CD4-positive, alpha-beta memory T cell (primary cell): ENCODE measurements at regions not wholly inside any gene's neighbourhood (a gene's known extent, or its start where the extent isn't known, plus 50 kb on each side); places are given as distances from the start of the nearest gene placed in this dataset.

Experiments used
- CTCF ChIA-PET: fragments of 350-600 bp; sonication (Branson Sonifier 250); formaldehyde crosslinking; loops from one replicate; lab custom pipeline; 2021; ENCODE audit warnings: inconsistent platforms; ENCODE audit not compliant: partially characterized antibody; lab: Charles Lee
- POLR2A ChIA-PET: fragments of 350-600 bp; sonication (Branson Sonifier 250); formaldehyde crosslinking; loops from one replicate; lab custom pipeline; 2021; ENCODE audit not compliant: partially characterized antibody; lab: Charles Lee
- DNase-seq, 5 donors: peaks; one replicate each; pipeline versions ENCODE4 v3.0.0 to v3.0.0-alpha.2; 2020 to 2022; ENCODE audit warnings: mixed read lengths in 1 of 5
- H3K27ac ChIP-seq: one replicate; pipeline ENCODE4 v1.7.0; 2013; ENCODE audit warnings: low read depth, low read length
- H3K27me3 ChIP-seq: 2 replicates; pipeline ENCODE4 v1.7.0; 2013; ENCODE audit warnings: mild to moderate bottlenecking, low read length, moderate library complexity; ENCODE audit not compliant: insufficient read depth
- H3K36me3 ChIP-seq: 2 replicates; pipeline ENCODE4 v1.7.0; 2013; ENCODE audit warnings: mild to moderate bottlenecking, low read length, moderate library complexity; ENCODE audit not compliant: insufficient read depth
- H3K4me1 ChIP-seq: 2 replicates; pipeline ENCODE4 v1.7.0; 2013; ENCODE audit warnings: mild to moderate bottlenecking, low read length, moderate library complexity; ENCODE audit not compliant: insufficient read depth
- H3K4me3 ChIP-seq, 2 donors: one replicate each; pipeline ENCODE4 v1.7.0; 2013; ENCODE audit warnings: low read length in 2 of 2, mild to moderate bottlenecking in 1 of 2
- H3K9me3 ChIP-seq, 2 donors: one replicate each; pipeline ENCODE4 v1.7.0; 2013; ENCODE audit warnings: low read length in 2 of 2, control low read depth in 1 of 2; ENCODE audit not compliant: control insufficient read depth in 1 of 2
- H3K27ac Mint-ChIP-seq, 7 donors: one replicate each; pipeline ENCODE4 v1.8.0; 2020 to 2021; ENCODE audit warnings: mixed read lengths in 7 of 7, mild to moderate bottlenecking in 6 of 7, inconsistent platforms in 3 of 7, moderate library complexity in 3 of 7
- H3K27me3 Mint-ChIP-seq, 2 donors: one replicate each; pipeline ENCODE4 v1.8.0; 2020 to 2021; ENCODE audit warnings: mixed read lengths in 2 of 2
- H3K36me3 Mint-ChIP-seq, 2 donors: one replicate each; pipeline ENCODE4 v1.8.0; 2020 to 2021; ENCODE audit warnings: mixed read lengths in 2 of 2, inconsistent platforms in 1 of 2, mild to moderate bottlenecking in 1 of 2
- H3K4me1 Mint-ChIP-seq, 4 donors: one replicate each; pipeline ENCODE4 v1.8.0; 2020 to 2021; ENCODE audit warnings: mixed read lengths in 4 of 4, mild to moderate bottlenecking in 1 of 4
- H3K4me3 Mint-ChIP-seq, 8 donors: one replicate each; pipeline ENCODE4 v1.8.0; 2020 to 2021; ENCODE audit warnings: mixed read lengths in 8 of 8, mild to moderate bottlenecking in 7 of 8, moderate library complexity in 6 of 8, inconsistent platforms in 3 of 8
- H3K9me3 Mint-ChIP-seq, 8 donors: one replicate each; pipeline ENCODE4 v1.8.0; 2020 to 2021; ENCODE audit warnings: mixed read lengths in 8 of 8, mild to moderate bottlenecking in 5 of 8, inconsistent platforms in 3 of 8, moderate library complexity in 1 of 8
- intact Hi-C: fragments of 100-400 bp; cut with micrococcal nuclease; formaldehyde crosslinking; loops from one replicate; pipeline ENCODE4 v1.15.1; 2023

DNA sequence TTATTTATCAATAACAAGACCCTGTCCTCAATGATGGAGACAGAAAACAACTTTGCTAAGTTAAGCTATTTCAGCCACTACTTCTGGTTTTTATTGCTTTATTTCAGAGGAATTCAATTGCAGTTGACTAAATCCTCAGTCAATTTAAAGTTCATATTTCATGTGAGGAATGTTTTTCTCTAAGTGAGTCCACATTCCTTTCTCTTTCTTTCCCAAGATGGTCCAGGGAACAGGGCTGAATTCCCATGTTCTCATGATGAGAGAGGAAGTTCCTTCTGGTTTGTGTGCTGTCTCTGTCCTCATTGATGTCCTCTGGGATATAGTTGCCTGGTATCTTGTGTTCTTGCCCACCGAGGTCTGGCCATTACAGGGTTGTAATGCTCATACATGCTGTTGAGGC, 117.2 kb downstream of the SLIT2 start:
- Histone ChIP-seq H3K27me3 (no peaks in the 10 kb centered on the region), H3K4me1 (no peaks in the 10 kb centered on the region), H3K4me3 (no peak overlapping the region), H3K9me3 (no peaks in the 10 kb centered on the region), H3K27ac (no peak overlapping the region), H3K36me3 (no peaks in the 10 kb centered on the region)
- no peaks in the 10 kb centered on the region for H3K4me1 Mint-ChIP-seq
- peaks cover 0 to 2% of the 10 kb centered on the region in 2 donors for H3K27me3 Mint-ChIP-seq
- CTCF ChIA-PET: no interaction called here
- H3K9me3 Mint-ChIP-seq: peaks cover 0 to 2% (median 0%) of the 10 kb centered on the region in 8 donors
- no peak overlapping the region for H3K4me3 Mint-ChIP-seq
- no peaks in the 10 kb centered on the region for H3K36me3 Mint-ChIP-seq
- intact Hi-C loops: no loop called here
- no peak overlapping the region for H3K27ac Mint-ChIP-seq
- POLR2A ChIA-PET: no interaction called here
- DNase-seq: no peak

DNA sequence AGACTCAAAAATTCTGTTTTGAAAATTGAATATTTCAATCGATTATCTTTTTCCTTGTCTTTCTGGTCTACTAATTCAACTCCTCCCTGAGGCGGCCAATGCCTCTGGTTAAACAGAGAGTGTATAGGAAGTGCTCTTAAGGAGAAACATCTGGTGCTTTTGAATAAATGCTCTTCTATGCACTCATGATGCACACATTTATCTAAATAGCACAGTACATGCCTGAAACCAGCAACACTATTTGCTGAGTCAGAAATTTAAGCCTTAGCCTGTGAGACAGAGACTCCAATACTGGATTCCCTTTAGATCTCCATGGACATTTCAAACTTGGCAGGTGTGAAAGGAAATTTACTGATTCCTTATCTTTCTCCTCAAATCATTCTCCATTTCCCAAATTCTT, 118.6 kb downstream of the SLIT2 start:
- Mint-ChIP-seq H3K27ac (no peak overlapping the region), H3K9me3 (peaks cover 0 to 3% (median 0%) of the 10 kb centered on the region in 8 donors), H3K27me3 (peaks cover 0 to 2% of the 10 kb centered on the region in 2 donors), H3K36me3 (no peaks in the 10 kb centered on the region), H3K4me3 (no peak overlapping the region), H3K4me1 (no peaks in the 10 kb centered on the region)
- no peak for DNase-seq
- CTCF ChIA-PET: no interaction called here
- POLR2A ChIA-PET: no interaction called here
- H3K27me3 ChIP-seq: no peaks in the 10 kb centered on the region
- H3K4me1 ChIP-seq: no peaks in the 10 kb centered on the region
- H3K27ac ChIP-seq: no peak overlapping the region
- H3K4me3 ChIP-seq: no peak overlapping the region
- H3K36me3 ChIP-seq: no peaks in the 10 kb centered on the region
- no peaks in the 10 kb centered on the region for H3K9me3 ChIP-seq
- intact Hi-C loops: no loop called here

DNA sequence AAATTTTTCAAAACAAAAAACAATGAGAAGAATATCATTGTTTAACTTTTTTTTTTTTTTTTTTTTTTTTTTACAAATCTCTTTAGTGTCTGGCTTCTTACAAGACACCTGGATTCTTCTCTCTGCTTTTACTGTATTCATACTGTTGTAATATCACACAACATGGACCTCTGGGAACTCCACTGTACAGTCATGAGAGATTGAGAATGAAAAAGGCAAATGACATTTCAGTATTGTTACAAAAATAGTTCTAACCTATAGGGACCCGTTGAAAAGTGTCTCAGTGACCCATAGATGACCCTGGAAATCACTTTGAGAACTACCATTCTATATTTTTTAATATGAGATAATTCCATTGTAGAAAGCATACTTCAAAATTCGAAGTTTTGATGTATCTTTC, 124.4 kb downstream of the SLIT2 start:
- H3K27ac Mint-ChIP-seq: no peak overlapping the region
- DNase-seq: no peak
- CTCF ChIA-PET: no interaction called here

DNA sequence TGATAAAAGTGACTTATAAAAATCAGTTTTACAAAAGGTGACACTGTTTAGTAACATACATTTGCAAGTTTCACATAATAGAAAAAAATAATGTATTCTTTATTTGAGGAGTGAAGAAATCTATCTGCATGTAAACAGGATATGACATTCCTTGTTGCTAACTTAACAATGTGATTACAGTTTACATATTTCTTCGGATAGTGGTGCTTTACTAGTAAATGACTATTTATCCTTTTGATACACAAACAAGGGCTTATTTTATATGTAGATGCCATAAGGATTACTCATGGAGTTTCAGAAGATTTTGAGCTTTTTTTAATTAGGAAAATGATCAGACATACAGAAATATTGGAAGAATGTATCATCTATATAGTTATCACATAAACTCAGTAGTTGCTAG, 126.5 kb downstream of the SLIT2 start:
- no peak overlapping the region for H3K4me3 ChIP-seq
- no peaks in the 10 kb centered on the region for H3K4me1 ChIP-seq
- H3K9me3 ChIP-seq: no peaks in the 10 kb centered on the region
- Mint-ChIP-seq H3K9me3 (peaks cover 0 to 7% (median 0%) of the 10 kb centered on the region in 8 donors), H3K4me1 (no peaks in the 10 kb centered on the region), H3K27ac (no peak overlapping the region), H3K36me3 (no peaks in the 10 kb centered on the region), H3K27me3 (peaks cover 0 to 1% of the 10 kb centered on the region in 2 donors), H3K4me3 (no peak overlapping the region)
- H3K36me3 ChIP-seq: no peaks in the 10 kb centered on the region
- intact Hi-C loops: no loop called here
- no peaks in the 10 kb centered on the region for H3K27me3 ChIP-seq
- CTCF ChIA-PET: no interaction called here
- POLR2A ChIA-PET: no interaction called here
- H3K27ac ChIP-seq: no peak overlapping the region
- DNase-seq: no peak

More for the DNA sequence above, 124.4 kb downstream of the SLIT2 start:
- Histone ChIP-seq H3K9me3 (no peaks in the 10 kb centered on the region), H3K27ac (no peak overlapping the region), H3K36me3 (no peaks in the 10 kb centered on the region), H3K4me1 (no peaks in the 10 kb centered on the region), H3K4me3 (no peak overlapping the region), H3K27me3 (no peaks in the 10 kb centered on the region)
- POLR2A ChIA-PET: no interaction called here
- H3K4me1 Mint-ChIP-seq: no peaks in the 10 kb centered on the region
- H3K27me3 Mint-ChIP-seq: peaks cover 1 to 2% of the 10 kb centered on the region in 2 donors
- no peaks in the 10 kb centered on the region for H3K36me3 Mint-ChIP-seq
- intact Hi-C loops: no loop called here
- H3K4me3 Mint-ChIP-seq: no peak overlapping the region
- H3K9me3 Mint-ChIP-seq: peaks cover 0 to 7% (median under 1%) of the 10 kb centered on the region in 8 donors

DNA sequence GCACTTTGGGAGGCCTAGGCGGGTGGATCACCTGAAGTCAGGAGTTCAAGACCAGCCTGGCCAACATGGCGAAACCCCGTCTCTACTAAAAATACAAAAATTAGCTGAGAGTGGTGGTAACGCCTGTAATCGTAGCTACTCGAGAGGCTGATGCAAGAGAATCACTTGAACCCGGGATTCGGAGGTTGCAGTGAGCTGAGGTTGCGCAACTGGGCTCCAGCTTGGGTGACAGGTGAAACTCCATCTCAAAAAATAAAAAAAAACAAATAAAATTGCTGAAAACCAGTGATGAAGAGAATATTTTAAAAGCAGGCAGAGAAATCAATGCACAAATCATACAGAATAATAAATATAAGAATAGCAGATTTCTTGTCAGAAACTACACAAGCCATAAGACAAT, 129.3 kb downstream of the SLIT2 start:
- Histone ChIP-seq H3K27ac (no peak overlapping the region), H3K4me1 (no peaks in the 10 kb centered on the region), H3K27me3 (no peaks in the 10 kb centered on the region), H3K4me3 (no peak overlapping the region), H3K36me3 (no peaks in the 10 kb centered on the region), H3K9me3 (no peaks in the 10 kb centered on the region)
- POLR2A ChIA-PET: no interaction called here
- Mint-ChIP-seq H3K27me3 (peaks cover 0 to 1% of the 10 kb centered on the region in 2 donors), H3K9me3 (peaks cover 0 to 7% (median 0%) of the 10 kb centered on the region in 8 donors), H3K27ac (no peak overlapping the region), H3K36me3 (no peaks in the 10 kb centered on the region), H3K4me3 (no peak overlapping the region), H3K4me1 (no peaks in the 10 kb centered on the region)
- no peak for DNase-seq
- intact Hi-C loops: no loop called here
- CTCF ChIA-PET: no interaction called here

DNA sequence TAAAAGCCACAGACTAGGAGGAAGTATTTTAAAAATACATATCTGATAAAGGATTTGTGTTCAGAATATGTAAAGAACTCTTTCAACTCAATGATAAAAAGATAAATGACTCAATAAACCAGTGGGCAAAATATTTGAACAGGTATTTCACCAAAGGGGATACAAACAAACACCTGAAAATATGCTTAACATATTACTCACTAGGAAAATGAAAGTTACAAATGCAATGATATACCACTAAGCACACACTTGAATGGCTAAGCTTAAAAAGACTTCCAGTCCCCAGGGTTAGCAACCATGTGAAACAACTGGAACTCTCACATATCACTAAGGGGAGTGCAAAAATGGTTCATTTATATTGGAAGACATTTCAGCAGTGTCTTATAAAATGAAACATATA, 131.6 kb downstream of the SLIT2 start:
- ChIA-PET CTCF (no interaction called here), POLR2A (no interaction called here)
- H3K9me3 ChIP-seq: no peaks in the 10 kb centered on the region
- intact Hi-C loops: no loop called here
- H3K36me3 ChIP-seq: no peaks in the 10 kb centered on the region
- Mint-ChIP-seq H3K4me3 (no peak overlapping the region), H3K9me3 (peaks cover 0 to 7% (median 0%) of the 10 kb centered on the region in 8 donors), H3K27ac (no peak overlapping the region), H3K36me3 (no peaks in the 10 kb centered on the region), H3K4me1 (no peaks in the 10 kb centered on the region), H3K27me3 (peaks cover 0 to 3% of the 10 kb centered on the region in 2 donors)
- H3K27ac ChIP-seq: no peak overlapping the region
- no peaks in the 10 kb centered on the region for H3K4me1 ChIP-seq
- DNase-seq: no peak
- H3K4me3 ChIP-seq: no peak overlapping the region
- H3K27me3 ChIP-seq: no peaks in the 10 kb centered on the region

DNA sequence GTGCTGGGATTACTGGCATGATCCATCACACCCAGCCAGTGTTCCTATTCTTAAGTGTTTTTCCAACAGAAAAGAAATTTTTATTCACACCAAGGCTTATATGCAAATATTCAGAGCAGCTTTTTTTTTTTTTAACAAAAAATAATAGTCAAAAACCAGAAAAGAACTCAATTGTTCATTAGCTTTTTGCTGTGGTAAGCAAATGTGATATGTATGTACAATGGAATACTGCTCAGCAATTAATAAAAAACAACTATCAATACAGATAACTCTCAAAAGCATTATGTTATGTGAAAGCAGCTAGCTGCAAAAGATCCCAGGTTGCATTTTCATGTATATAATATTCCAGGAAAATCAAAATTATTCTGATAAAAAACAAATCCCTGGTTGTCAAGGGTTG, 132.3 kb downstream of the SLIT2 start:
- no peak overlapping the region for H3K27ac Mint-ChIP-seq
- no peak overlapping the region for H3K27ac ChIP-seq
- H3K4me1 Mint-ChIP-seq: no peaks in the 10 kb centered on the region
- H3K36me3 ChIP-seq: no peaks in the 10 kb centered on the region
- H3K4me3 Mint-ChIP-seq: no peak overlapping the region
- POLR2A ChIA-PET: no interaction called here
- H3K4me1 ChIP-seq: no peaks in the 10 kb centered on the region
- H3K4me3 ChIP-seq: no peak overlapping the region
- H3K27me3 Mint-ChIP-seq: peaks cover 0 to 3% of the 10 kb centered on the region in 2 donors
- peaks cover 0 to 7% (median 0%) of the 10 kb centered on the region in 8 donors for H3K9me3 Mint-ChIP-seq
- intact Hi-C loops: no loop called here
- H3K27me3 ChIP-seq: no peaks in the 10 kb centered on the region
- CTCF ChIA-PET: no interaction called here
- H3K36me3 Mint-ChIP-seq: no peaks in the 10 kb centered on the region
- no peaks in the 10 kb centered on the region for H3K9me3 ChIP-seq
- no peak for DNase-seq

DNA sequence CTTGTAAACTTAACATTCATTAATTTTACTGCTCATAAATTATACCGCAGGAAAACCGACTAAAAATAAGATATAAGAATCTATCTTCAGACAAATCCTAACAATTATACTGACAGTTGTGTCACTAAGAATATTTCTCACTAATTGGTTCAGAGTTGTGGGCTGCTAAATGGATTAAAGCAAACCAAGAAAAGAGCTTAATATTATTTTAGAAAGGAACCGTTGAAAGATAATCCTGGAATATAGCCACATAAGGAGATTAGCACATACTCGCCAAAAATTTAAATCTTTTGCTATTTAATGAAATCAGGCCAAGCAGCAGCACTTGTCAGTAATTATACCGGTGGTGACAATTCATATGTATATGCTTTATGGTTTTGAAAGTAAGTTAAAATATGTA, 132.8 kb downstream of the SLIT2 start:
- H3K4me1 Mint-ChIP-seq: no peaks in the 10 kb centered on the region

More for the DNA sequence above, 132.8 kb downstream of the SLIT2 start:
- no peaks in the 10 kb centered on the region for H3K36me3 ChIP-seq
- Mint-ChIP-seq H3K27me3 (peaks cover 0 to 3% of the 10 kb centered on the region in 2 donors), H3K9me3 (peaks cover 0 to 7% (median 0%) of the 10 kb centered on the region in 8 donors), H3K4me3 (no peak overlapping the region), H3K36me3 (no peaks in the 10 kb centered on the region), H3K27ac (no peak overlapping the region)
- DNase-seq: no peak
- CTCF ChIA-PET: no interaction called here
- H3K27me3 ChIP-seq: no peaks in the 10 kb centered on the region
- no peaks in the 10 kb centered on the region for H3K4me1 ChIP-seq
- intact Hi-C loops: no loop called here
- H3K9me3 ChIP-seq: no peaks in the 10 kb centered on the region
- H3K4me3 ChIP-seq: no peak overlapping the region
- no peak overlapping the region for H3K27ac ChIP-seq
- POLR2A ChIA-PET: no interaction called here
